NCI-H2107 treated with DMSO at 0.1 percent for 48 hours (cell line): ENCODE measurements at regions not wholly inside any gene's neighbourhood (a gene's known extent, or its start where the extent isn't known, plus 50 kb on each side); places are given as distances from the start of the nearest gene placed in this dataset.

Experiments used
- DNase-seq: peaks from one replicate; lab custom pipeline; 2025; ENCODE audit not compliant: unreplicated experiment; lab: John Stamatoyannopoulos, UW

DNA sequence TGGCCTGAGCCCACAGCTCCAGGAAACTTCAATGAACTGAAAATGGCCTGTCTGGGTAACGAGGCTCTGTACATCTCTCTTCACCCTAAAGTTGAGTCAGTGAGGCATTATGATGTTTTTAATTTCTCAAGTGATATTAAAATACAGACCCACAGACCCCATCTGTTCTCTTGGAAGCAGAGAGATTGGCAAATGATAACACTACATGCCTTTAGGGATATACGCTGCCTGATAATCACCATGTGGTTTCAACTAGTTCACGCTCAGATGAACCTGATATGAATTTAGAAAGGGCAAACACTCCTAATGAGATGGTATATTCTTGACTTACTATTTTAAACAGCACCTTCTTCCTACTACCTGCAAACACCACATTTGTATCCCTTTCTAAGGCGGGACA, 127.5 kb downstream of the RFC3 start:
- no peak for DNase-seq

DNA sequence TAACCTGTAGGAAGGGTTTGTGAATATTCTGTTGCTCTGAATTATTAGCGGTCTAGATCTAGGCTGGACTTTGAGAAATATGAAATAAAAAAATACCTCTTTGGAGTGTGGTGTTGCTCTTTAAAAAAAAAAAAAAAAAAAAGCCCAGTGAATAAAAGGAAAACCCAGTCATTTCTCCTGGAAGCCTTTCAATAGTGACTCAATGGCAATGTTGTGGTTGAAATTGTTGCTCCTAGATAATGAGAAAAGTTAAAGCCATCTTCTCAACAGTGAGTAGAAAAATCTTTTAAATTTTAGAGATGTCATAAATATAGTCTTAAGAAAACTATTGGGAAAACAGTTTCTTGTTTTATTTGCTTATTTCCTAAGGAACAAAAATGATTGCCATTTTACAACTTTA, 135.3 kb downstream of the RFC3 start:
- no peak for DNase-seq

DNA sequence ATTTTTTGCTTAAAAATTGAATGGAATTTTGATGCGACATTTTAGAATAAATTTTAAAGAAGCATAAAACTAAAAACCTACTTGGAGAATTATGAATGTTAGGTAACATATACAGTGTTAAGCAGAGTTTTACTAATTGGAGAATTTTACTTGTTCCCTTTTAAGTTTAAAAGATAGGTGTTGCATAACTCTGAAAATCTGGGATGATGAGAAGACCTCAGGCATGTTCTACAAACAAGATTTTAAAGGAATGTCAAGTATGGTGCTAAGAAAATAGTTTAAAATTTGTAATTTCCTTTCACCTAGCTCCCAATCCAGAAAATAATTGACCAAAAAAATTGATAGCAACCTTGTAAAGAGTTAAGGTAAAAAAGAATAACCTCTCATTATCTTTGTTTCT, 135.8 kb downstream of the RFC3 start:
- no peak for DNase-seq

DNA sequence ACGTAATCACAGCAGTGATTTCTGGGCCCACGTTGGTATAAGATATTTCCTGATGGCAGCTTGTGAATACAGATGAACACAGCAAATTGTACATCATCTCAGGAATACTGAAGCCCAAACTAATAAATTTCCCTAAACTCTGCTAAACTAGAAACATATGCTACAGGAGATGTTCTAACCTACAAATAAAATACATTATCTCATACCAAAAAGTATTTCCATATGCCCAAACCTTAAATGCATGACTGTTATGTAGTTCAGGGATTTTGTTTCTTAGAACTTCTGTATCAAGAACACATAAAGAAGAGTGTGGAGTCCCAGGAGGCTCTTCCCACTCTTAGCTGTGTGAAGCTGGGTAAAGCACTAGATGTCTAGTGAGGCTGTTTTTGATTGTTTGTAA, 138.4 kb downstream of the RFC3 start:
- DNase-seq: no peak

DNA sequence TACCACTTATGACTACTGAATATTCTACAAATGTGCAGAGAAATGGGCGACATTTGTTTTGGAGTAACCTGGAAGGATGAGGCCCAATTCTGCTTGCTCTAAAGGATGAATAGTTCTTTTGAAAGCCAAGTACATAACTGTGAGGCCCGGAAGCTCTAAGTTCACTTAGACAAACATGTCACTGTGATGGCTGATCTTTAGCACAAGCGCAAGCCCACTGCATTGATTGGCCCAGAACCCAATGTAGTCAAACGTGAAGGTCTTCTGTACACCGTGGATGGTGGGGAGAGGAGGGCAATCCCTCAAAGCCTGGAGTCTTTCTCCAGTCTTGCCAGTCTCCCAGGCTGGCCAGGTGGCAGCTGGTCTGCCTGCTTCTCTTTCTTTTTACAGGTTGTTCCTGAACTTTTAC, 139.6 kb downstream of the RFC3 start:
- no peak for DNase-seq

DNA sequence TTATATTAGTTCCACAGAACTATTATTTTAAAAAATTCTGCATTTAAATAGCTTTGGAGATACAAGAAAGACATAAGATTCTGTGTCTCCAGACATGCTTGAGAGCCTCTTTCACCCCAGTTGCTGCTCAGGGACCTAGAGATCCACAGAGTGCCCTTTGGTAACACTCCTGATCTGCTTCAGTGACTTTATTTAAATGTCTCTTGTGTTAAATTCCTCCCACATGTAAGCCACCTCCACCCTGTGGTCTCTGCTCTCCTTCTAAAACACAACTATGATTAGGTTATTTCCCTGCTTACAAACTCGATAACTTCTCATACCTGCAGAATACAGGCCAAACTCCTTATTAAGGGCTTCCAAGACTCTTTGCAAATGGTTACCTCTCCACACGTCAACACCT, 141.0 kb downstream of the RFC3 start:
- DNase-seq: no peak

DNA sequence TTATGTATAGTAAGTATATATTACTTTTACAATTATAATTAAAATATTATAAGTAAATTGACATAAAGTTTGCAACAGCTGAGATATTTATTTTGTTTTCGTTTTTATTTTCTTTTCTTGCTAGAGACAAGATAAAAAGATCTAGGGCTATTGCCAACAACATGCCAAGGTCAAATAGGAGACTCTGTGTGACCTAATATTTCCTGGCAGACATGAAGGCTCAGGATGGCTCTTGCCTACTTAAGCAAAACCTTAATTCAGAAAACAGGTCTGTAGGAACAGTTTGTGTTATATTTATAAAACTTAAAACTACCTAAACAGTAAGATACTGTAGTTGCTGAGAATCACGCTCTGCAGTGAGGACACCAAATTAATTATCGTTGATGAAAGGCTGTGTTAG, 145.2 kb downstream of the RFC3 start:
- DNase-seq: no peak

DNA sequence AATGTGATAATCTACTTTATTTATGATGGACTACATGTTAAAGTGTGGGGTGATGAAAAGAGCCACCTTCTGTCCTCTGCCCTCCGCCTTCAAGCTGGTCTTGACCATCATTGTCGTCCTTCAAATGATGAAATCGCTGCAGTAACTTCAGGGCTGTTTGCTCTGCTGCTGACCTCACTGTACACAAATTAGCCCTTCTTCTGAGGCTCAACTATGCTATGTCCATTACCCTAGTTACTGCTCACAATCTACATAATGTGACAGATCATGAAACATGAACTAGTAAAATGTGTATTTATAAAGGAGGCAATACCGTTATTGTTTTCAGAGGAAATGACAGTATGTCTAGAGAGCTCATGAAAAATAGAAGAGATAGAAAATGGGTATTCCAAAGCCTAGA, 145.9 kb downstream of the RFC3 start:
- DNase-seq: no peak

DNA sequence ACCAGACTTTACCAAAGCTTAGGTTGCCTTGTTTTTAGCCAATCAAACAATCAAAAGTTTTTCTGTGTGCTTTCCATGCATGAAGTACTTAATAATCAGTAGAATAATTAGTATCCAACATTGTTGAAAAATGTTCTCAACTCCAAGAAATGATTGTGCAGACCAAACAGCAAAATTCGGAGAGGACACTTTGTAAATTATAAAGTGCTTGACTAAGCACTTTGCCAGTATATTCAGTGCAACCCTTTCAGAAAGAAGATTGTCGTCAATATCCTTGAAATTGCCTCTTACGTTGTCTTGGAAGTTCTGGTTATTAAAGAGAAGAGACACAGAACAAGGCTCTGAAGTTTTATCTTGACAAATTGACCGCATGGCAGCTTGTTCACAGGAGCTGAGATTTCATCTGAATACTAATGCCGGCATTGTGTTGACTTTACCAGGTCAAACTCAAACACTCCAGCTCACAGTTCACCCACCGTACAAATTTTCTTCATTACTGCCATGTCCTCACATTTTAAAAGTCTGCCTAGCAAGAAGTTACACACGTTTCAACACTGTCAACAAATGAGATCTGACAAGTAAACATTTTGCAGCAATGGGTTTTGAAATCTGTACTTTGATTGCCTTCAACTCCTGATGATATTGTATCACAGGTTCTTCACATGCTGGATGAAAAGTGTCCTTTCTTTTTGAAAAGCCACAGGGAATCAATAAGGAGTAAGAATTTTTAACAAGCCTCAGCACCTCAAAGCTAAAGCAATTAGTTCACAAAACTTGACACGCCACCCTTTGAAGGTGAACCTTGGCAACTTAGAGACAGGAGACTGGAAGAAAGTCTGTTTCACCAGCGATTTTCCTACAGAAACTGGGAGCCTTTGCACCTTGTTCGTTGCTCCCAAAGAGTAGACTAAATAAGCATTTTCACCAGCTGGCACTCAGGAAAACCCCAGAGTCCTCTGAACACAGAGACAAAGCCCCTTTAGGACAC, 150.9 kb downstream of the RFC3 start:
- no peak for DNase-seq

DNA sequence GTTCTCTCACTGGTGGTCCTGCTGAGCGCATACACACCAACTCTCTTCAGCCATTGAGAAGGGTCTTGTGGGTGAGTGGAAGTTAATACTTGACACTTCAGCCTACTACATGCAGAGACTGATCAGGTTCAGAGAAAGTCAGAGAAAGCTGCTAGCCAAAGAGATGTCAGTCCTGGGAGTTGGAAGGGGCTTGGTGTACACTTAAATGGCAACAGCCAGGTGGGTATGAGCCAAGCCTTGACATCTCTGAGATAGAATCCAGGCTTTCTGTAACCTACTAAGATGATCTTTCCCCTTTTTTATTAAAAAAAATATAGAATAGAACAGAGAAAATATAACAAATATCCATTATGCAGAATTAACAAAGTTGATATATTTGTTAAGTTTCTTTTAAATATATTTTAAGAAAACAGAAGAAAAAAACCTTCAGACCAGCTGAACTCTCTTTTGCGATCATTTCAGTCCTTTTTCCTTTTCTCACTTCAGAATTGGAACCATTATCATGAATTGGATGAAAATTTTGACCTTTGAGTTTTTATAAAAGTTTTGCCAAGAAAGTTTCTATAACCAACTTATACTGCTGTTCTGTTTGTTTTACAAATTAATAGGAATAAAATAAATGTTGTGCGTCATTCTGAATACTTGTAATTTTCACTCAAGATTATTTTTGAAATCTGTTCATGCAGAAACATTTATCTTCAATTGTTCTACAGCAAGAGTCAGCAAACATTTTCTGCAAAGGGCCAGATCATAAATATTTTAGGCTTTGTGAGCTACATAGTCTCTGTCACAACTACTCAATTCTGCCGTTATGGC, 153.0 kb downstream of the RFC3 start:
- DNase-seq: no peak

DNA sequence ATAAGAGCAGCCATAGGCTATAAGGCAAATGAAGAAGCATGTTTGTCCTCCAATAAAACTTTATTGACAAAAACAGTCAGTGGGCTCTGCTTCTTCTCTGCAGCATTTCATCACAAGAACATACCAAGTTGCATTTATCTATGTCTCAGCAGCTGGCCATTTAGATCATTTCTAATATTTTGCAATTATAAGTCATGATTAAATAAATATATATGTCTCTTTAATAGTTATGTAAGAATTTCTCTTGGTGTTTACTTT, 153.5 kb downstream of the RFC3 start:
- no peak for DNase-seq

DNA sequence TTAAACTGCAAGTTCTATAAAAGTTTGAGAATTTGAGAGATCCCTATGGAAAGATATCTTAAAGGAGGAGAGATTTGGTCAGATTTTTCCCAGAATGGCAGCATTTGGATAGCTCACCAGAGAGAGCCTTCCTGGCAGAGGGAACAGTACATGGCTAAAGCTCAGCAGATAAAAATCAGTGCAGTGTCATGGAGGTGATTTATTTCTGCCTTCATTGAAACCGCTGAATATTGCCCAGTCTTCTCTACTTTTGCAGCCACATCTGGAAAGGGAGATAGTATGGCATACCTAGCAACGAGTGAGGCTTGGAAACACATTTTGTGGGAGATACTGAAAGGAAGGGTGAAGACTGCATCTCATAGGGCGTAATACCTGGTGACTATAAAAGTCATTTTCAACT, 155.2 kb downstream of the RFC3 start:
- no peak for DNase-seq

DNA sequence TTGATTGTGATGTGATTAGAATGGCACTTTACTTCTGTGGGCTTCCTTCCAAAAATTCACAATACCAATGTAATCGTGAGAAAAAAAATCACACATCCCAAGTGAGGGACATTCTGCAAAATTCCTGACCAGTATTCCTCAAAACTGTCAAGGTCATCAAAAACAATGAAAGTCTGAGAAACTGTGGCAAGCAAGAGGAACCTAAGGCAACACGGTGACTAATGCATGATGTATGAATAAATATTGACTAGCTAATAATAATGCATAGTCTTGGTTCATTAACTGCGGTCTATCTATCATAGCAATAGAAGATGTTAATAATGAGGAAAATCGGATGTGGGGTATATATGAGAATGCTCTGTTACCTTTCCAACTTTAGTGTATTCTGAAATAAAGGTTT, 159.0 kb downstream of the RFC3 start:
- no peak for DNase-seq

DNA sequence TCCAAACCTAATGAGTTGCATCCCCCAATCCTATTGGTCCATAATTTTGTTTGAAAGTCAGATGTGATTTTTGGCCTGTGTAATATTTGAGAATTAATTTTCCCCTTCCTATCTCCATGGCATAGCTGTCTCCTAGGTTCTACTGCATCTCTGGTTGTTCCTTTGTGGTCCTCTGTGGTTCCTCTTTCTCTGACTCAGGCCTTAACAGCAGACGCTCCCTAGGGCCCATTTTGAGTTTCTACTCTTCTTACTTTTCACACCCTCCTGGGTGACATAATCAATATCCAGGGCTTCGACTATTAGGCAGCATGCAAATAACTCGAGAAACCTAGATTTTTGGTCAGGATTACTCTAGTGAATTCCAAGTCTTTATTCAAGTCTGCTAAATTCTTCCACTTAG, 160.7 kb downstream of the RFC3 start:
- DNase-seq: no peak

DNA sequence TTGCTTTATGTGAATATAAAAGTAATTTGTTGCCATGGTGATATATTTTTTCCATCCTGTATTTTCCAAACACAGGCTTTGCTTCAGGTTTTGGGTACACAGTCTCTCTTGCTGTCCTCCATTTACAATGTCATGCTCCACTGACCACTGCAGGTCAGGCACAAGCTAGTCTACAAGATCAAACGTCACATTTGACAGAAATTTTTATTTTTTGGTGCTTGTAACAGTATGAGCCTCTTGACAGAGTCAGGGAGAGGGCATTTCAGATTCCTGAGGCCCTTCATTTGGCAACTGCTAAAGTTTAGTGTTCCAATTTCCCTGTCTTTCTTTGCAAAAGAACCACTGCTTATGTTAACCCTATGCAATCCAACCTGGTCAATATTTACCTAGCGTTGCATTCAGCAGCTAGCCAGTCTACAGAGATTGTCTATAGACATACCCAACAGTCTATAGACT, 175.0 kb downstream of the RFC3 start:
- no peak for DNase-seq

DNA sequence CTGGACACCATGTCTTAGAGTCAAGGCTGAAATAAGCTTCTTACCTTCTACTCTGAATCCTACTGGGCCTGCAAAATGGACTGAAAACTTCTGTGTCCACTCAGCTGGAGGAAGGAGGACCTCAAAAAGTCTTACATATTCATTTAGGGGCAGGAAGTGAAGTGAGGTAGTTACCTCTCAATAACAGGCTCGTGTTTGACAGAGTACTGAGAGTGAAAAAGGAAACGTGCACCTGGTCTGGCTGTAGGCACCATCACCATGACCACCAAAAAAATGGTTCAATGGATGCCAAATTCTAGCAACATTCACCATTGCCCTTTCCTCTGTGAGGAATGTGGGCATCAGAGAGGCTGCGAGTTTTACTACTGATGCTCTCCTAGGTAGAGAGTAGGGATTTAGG, 176.2 kb downstream of the RFC3 start:
- no peak for DNase-seq

DNA sequence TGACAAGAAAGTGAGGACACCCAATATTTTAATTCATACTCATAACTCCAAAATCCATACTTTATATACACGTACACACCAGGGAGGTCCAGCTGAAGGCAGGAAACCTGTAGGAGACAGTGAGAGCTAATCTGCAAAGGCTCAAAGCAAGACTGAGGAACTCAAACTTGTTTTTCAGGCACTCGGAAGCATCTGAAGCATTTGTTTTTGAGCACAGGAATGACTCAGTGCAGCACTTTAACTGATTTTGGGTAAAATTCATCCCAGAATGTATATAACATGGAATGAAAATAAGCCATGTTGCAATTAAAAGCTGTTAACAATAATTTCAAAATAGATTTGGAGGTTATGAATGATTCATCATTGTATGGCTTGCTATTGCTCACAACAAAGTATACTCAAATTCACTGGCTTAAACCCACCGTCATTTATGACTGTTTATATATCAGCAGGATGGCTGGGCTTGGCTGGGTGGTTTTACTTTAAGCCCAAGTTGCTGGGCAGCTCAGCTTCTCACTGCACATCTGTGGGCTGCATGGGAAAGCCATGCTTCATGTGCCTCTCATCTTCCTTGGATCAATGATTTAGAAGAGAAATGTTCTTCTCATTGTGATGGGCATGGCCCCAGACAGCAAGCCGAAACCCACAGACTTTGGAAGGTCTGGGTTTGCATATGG, 177.0 kb downstream of the RFC3 start:
- no peak for DNase-seq

DNA sequence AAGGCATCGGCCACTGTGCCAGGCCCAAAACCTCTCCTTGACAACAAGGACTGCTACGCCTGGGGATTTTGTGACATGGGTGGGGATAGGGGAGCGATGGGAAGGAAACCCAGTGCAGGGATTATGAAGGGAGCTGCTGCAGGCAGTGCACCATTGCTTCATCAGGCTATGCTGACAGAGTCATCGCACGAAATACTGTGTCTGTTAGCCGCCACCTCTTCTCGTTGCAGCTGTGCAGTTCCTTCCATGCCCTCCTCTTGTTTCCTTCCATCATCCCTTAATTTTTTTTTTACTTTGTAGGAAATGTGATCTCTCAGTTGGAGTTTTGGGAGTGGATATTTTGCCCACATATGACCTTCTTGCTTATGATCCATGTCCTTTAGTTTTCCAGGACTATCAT, 178.7 kb downstream of the RFC3 start:
- DNase-seq: no peak

DNA sequence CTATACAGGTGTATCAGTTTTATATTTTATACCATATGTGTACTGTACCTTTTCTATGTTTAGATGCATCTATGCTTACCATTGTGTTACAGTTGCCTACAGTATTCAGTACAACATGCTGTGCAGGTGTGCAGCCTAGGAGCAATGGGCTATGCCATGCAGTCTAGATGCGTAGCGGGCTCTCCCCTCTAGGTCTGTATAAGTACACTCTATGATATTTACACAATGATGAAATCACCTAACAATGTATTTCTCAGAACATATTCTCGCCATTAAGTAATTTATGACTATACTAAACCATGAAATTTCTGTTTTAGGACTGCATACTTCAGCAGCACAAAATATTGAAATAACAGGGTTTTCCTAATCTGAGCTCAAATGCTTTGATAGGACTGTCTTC, 179.6 kb downstream of the RFC3 start:
- DNase-seq: no peak

DNA sequence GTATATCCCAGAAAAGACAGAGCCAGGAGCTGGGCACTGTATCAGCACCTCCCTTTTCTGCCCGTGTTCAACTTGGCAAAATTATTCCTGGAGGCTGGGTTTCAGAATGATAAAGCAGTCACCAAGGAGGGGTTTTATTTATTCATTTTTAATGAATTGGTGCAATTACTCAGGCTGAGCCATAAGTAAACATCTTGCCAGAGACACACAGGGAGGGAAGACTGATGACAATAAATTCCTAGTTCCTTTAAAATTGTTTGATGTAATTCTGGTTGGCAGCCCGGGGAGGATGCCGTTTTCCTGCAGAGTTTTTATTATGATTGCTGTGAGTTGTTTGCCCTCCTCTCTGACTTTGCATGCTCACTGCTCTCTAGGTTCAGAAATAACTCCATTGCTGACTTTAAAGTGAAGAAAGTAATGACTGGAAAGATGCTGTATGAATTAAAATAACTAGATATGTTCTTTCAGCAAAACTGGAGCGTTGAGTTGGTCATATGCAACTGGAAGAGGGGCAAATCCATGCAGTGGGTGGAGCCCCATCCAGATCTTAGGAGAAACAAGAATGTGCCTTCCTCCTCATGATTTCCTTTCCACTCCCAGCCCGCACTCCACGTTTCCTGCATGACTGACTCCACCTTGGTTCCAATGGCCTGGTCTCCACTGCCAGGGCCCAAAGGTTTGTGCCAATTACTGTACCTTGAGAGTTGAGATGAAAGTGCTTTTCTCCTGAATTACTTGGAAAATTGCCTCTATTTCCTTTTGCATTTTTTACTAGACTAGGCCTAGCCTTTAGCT, 182.1 kb downstream of the RFC3 start:
- DNase-seq: no peak

DNA sequence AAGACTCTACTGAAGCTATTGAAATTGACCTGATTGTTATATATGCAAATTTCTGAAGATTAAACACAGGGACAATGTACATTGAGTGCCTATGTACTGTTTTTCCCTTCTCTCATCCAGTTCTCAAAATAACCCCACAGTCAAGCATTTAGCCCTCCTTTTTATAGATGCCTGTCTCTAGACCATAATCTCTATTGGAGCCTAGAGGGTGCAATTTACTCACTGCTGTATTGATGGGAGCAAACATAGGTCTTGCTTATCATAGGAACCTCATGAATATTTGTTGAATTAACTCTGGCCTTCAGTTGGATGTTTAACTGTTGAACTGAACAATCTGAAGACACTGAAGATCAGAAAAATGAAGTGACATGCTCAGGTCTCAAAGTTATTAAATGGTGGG, 183.0 kb downstream of the RFC3 start:
- DNase-seq: no peak
